ENCODE measurements at regions not wholly inside any gene's neighbourhood (a gene's known extent, or its start where the extent isn't known, plus 50 kb on each side); places are given as distances from the start of the nearest gene placed in this dataset.

DNA sequence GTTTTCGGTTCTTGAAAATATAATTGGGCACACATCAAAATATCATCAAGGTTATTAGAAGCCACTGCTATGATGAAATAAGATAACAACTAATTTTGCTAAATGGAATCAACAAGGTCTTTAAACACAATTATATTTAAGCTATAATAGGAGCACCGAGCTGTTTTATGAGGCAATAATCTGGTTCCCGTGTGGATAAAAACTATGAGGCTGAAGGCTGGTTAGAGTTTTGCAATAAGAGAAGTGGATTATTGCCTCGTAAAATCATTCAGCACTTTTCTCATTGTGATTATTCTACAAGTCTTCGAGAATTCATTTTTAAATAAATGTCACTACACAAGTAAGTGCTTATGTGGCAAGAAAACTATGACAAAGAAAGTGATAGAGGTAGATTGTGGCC lies 975.7 kb upstream of the ADGRL2 start:
- no peaks in the 10 kb centered on the region for H4K20me1 ChIP-seq (ENCODE audit: insufficient read depth)
- H3K27ac ChIP-seq (ENCODE audit: low read length): no peak overlapping the region
- H3K4me3 ChIP-seq (ENCODE audit: low read length): no peak overlapping the region
- no peaks in the 10 kb centered on the region for H3K36me3 ChIP-seq (ENCODE audit: insufficient read depth, low read length)
- H3K27me3 ChIP-seq (ENCODE audit: insufficient read depth, low read depth, low read length): no peaks in the 10 kb centered on the region
- TF ChIP-seq POLR2AphosphoS5 (IDR thresholded peaks at IDR 0.05) (no peak), SMC3 (conservative IDR thresholded peaks at IDR 0.05; ENCODE audit: poor library complexity) (no peak), MXI1 (conservative IDR thresholded peaks at IDR 0.05; ENCODE audit: poor library complexity, severe bottlenecking) (no peak), TAF1 (IDR thresholded peaks at IDR 0.05; ENCODE audit: low read depth) (no peak), RAD21 (conservative IDR thresholded peaks at IDR 0.05) (no peak), EZH2 (IDR thresholded peaks at IDR 0.05; ENCODE audit: borderline replicate concordance, insufficient read depth, low read length, poor library complexity, severe bottlenecking) (no peak), EP300 (conservative IDR thresholded peaks at IDR 0.05; ENCODE audit: poor library complexity, severe bottlenecking) (no peak)
- TF ChIP-seq, protein P1, sequence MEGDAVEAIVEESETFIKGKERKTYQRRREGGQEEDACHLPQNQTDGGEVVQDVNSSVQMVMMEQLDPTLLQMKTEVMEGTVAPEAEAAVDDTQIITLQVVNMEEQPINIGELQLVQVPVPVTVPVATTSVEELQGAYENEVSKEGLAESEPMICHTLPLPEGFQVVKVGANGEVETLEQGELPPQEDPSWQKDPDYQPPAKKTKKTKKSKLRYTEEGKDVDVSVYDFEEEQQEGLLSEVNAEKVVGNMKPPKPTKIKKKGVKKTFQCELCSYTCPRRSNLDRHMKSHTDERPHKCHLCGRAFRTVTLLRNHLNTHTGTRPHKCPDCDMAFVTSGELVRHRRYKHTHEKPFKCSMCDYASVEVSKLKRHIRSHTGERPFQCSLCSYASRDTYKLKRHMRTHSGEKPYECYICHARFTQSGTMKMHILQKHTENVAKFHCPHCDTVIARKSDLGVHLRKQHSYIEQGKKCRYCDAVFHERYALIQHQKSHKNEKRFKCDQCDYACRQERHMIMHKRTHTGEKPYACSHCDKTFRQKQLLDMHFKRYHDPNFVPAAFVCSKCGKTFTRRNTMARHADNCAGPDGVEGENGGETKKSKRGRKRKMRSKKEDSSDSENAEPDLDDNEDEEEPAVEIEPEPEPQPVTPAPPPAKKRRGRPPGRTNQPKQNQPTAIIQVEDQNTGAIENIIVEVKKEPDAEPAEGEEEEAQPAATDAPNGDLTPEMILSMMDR (IDR thresholded peaks at IDR 0.05; ENCODE audit: poor library complexity, severe bottlenecking): no peak
- TF ChIP-seq, protein P2, sequence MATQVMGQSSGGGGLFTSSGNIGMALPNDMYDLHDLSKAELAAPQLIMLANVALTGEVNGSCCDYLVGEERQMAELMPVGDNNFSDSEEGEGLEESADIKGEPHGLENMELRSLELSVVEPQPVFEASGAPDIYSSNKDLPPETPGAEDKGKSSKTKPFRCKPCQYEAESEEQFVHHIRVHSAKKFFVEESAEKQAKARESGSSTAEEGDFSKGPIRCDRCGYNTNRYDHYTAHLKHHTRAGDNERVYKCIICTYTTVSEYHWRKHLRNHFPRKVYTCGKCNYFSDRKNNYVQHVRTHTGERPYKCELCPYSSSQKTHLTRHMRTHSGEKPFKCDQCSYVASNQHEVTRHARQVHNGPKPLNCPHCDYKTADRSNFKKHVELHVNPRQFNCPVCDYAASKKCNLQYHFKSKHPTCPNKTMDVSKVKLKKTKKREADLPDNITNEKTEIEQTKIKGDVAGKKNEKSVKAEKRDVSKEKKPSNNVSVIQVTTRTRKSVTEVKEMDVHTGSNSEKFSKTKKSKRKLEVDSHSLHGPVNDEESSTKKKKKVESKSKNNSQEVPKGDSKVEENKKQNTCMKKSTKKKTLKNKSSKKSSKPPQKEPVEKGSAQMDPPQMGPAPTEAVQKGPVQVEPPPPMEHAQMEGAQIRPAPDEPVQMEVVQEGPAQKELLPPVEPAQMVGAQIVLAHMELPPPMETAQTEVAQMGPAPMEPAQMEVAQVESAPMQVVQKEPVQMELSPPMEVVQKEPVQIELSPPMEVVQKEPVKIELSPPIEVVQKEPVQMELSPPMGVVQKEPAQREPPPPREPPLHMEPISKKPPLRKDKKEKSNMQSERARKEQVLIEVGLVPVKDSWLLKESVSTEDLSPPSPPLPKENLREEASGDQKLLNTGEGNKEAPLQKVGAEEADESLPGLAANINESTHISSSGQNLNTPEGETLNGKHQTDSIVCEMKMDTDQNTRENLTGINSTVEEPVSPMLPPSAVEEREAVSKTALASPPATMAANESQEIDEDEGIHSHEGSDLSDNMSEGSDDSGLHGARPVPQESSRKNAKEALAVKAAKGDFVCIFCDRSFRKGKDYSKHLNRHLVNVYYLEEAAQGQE (IDR thresholded peaks at IDR 0.05; ENCODE audit: borderline replicate concordance): no peak
- no peak overlapping the region for H3K9ac ChIP-seq (ENCODE audit: low read length)
- no peaks in the 10 kb centered on the region for H3K9me3 ChIP-seq (ENCODE audit: low read length)
- H2AFZ ChIP-seq (ENCODE audit: low read depth, low read length): no peak overlapping the region
- no peaks in the 10 kb centered on the region for H3K9me2 ChIP-seq (ENCODE audit: insufficient read depth, low read length)
- no peaks in the 10 kb centered on the region for H3K79me2 ChIP-seq (replicated peaks; ENCODE audit: insufficient read depth, low read length)
- no peaks in the 10 kb centered on the region for H3F3A ChIP-seq (ENCODE audit: insufficient read depth, low read length, poor library complexity, severe bottlenecking)
- no peak overlapping the region for H3K4me2 ChIP-seq (ENCODE audit: low read length)

DNA sequence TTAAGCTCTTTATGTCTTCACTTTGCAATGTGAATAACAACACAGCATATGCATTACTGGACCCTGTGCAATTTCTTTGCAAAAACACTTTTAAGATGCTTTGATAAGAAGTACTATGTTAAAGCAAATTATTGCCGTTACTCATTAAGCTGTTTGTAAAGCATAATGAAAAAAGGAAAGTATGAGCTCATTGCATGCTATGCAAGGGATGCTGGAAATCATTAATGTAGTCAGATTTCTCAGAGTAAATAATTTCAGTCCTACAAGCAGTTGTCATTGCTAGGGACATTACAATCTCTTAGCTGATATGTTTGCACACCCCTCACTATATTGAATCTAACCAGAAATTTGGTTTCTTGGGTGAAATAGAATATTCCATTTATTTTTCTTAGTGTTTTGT lies 982.5 kb upstream of the ADGRL2 start:
- Histone ChIP-seq H3F3A (ENCODE audit: insufficient read depth, low read length, poor library complexity, severe bottlenecking) (no peaks in the 10 kb centered on the region), H3K4me3 (ENCODE audit: low read length) (no peak overlapping the region), H3K9ac (ENCODE audit: low read length) (no peak overlapping the region), H2AFZ (ENCODE audit: low read depth, low read length) (no peak overlapping the region), H3K79me2 (replicated peaks; ENCODE audit: insufficient read depth, low read length) (no peaks in the 10 kb centered on the region), H3K9me2 (ENCODE audit: insufficient read depth, low read length) (no peaks in the 10 kb centered on the region), H3K4me2 (ENCODE audit: low read length) (no peak overlapping the region), H3K27me3 (ENCODE audit: insufficient read depth, low read depth, low read length) (no peaks in the 10 kb centered on the region), H3K27ac (ENCODE audit: low read length) (no peak overlapping the region), H4K20me1 (ENCODE audit: insufficient read depth) (no peaks in the 10 kb centered on the region), H3K9me3 (ENCODE audit: low read length) (no peaks in the 10 kb centered on the region), H3K36me3 (ENCODE audit: insufficient read depth, low read length) (no peaks in the 10 kb centered on the region)
- TF ChIP-seq TAF1 (IDR thresholded peaks at IDR 0.05; ENCODE audit: low read depth): no peak
- no peak for TF ChIP-seq EP300 (conservative IDR thresholded peaks at IDR 0.05; ENCODE audit: poor library complexity, severe bottlenecking)
- no peak for TF ChIP-seq MXI1 (conservative IDR thresholded peaks at IDR 0.05; ENCODE audit: poor library complexity, severe bottlenecking)
- TF ChIP-seq EZH2 (IDR thresholded peaks at IDR 0.05; ENCODE audit: borderline replicate concordance, insufficient read depth, low read length, poor library complexity, severe bottlenecking): no peak
- no peak for TF ChIP-seq SMC3 (conservative IDR thresholded peaks at IDR 0.05; ENCODE audit: poor library complexity)
- no peak for TF ChIP-seq POLR2AphosphoS5 (IDR thresholded peaks at IDR 0.05)
- TF ChIP-seq, protein P2 (IDR thresholded peaks at IDR 0.05; ENCODE audit: borderline replicate concordance): no peak

All from neural cell (in vitro differentiated cells).